ENCODE measurements at regions not wholly inside any gene's neighbourhood (a gene's known extent, or its start where the extent isn't known, plus 50 kb on each side); places are given as distances from the start of the nearest gene placed in this dataset.

GRCh38 chr18:24678107-24678506 lies 217.7 kb downstream of the HRH4 start:
- WGBS (ENCODE audit: extremely low coverage, insufficient read length, low lambda C conversion rate) = no CpG with 5 or more reads among the region's 1 CpG
- no peak for TF ChIP-seq CTCF (conservative IDR thresholded peaks at IDR 0.05)
- Mint-ChIP-seq H3K4me3 (no peak overlapping the region), H3K27me3 (ENCODE audit: low read depth) (no peaks in the 10 kb centered on the region; the same call in 1 of the 2 replicates), H3K36me3 (ENCODE audit: insufficient read depth in 1 of 3, low read depth in 3 of 3) (no peaks in the 10 kb centered on the region), H3K27ac (no peak overlapping the region), H3K4me1 (no peaks in the 10 kb centered on the region), H3K9me3 (no peaks in the 10 kb centered on the region)
- Histone ChIP-seq H2BK20ac (ENCODE audit: low read depth, low read length, poor library complexity, severe bottlenecking) (no peak overlapping the region), H3K79me2 (ENCODE audit: insufficient read depth, low read length) (no peaks in the 10 kb centered on the region), H4K91ac (ENCODE audit: insufficient read length, low read depth, low read length) (no peak overlapping the region), H2BK120ac (ENCODE audit: low read depth, low read length, poor library complexity, severe bottlenecking) (no peak overlapping the region), H3K4me2 (ENCODE audit: insufficient read depth, insufficient read length, low read length) (no peak overlapping the region), H3K4ac (ENCODE audit: low read depth, low read length) (no peak overlapping the region), H3K27ac (ENCODE audit: insufficient read length, low read depth, low read length) (no peak overlapping the region), H3K9ac (ENCODE audit: extremely low read depth, insufficient read length, low read length) (no peak overlapping the region), H3K27me3 (ENCODE audit: insufficient read depth, low read length) (no peaks in the 10 kb centered on the region; the same call in 1 of the 2 replicates), H2BK15ac (ENCODE audit: low read depth, low read length) (no peak overlapping the region), H2AK5ac (ENCODE audit: insufficient read length, low read length) (no peak overlapping the region), H3K18ac (ENCODE audit: insufficient read length, low read depth, low read length) (no peak overlapping the region), H2BK5ac (ENCODE audit: insufficient read length, low read length) (no peak overlapping the region), H3K9me3 (ENCODE audit: control insufficient read depth, low read depth, low read length) (no peaks in the 10 kb centered on the region), H3K56ac (ENCODE audit: insufficient read length, low read depth, low read length) (no peak overlapping the region), H3K79me1 (ENCODE audit: insufficient read depth, low read depth, low read length, poor library complexity, severe bottlenecking) (no peaks in the 10 kb centered on the region), H3K14ac (ENCODE audit: insufficient read depth, low read length) (no peak overlapping the region), H2BK12ac (ENCODE audit: insufficient read length, low read depth, low read length) (no peak overlapping the region), H3K4me1 (ENCODE audit: insufficient read depth, low read length) (no peaks in the 10 kb centered on the region), H3T11ph (ENCODE audit: low read length) (no peak overlapping the region), H4K8ac (replicated peaks; ENCODE audit: insufficient read length, low read depth, low read length) (no peak overlapping the region), H4K5ac (ENCODE audit: insufficient read length, low read depth, low read length) (no peak overlapping the region), H3K23me2 (ENCODE audit: insufficient read length, low read depth, low read length, poor library complexity, severe bottlenecking) (no peaks in the 10 kb centered on the region), H3K23ac (ENCODE audit: insufficient read length, low read depth, low read length) (no peak overlapping the region), H4K20me1 (ENCODE audit: control insufficient read depth, insufficient read depth, insufficient read length) (no peaks in the 10 kb centered on the region), H2AFZ (ENCODE audit: low read length) (no peak overlapping the region)
- DNase-seq = no peak
